ENCODE measurements at regions not wholly inside any gene's neighbourhood (a gene's known extent, or its start where the extent isn't known, plus 50 kb on each side); places are given as distances from the start of the nearest gene placed in this dataset.

DNA sequence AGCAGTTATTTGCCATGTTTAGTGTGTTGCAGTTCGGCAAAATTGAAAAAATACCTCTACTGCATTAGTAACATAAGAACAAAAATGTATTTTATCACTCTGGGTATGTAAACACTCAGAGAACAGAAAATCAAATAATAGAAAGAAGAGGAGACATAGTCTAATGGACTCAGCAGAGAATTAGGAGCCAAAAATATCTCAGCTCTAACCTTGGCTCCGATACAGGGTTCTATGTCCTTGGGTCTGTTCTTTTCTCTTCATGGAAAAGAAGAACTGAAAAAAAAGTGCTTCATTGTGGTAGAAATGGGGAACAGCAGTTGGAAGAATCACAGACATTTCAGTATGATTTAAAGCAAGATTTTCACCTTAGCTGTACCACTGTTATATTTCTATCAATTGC lies 240.5 kb upstream of the CXXC4 start:
- Histone ChIP-seq H3K27ac (ENCODE audit: low read depth in 1 of 2, low read length in 2 of 2) (no peak overlapping the region), H3K9ac (ENCODE audit: insufficient read depth, low read length, poor library complexity, severe bottlenecking) (no peak overlapping the region), H3K4me3 (replicated peaks in 1 of 3; ENCODE audit: low read depth in 2 of 3, low read length in 3 of 3) (no peak overlapping the region), H4K20me1 (ENCODE audit: insufficient read depth, low read length) (no peaks in the 10 kb centered on the region), H3K4me1 (ENCODE audit: control insufficient read depth in 1 of 2, insufficient read depth in 2 of 2, low read length in 2 of 2) (no peaks in the 10 kb centered on the region), H3K36me3 (replicated peaks in 1 of 2; ENCODE audit: control insufficient read depth in 1 of 2, insufficient read depth in 2 of 2, low read length in 2 of 2) (no peaks in the 10 kb centered on the region), H3K27me3 (ENCODE audit: control insufficient read depth in 2 of 2, insufficient read depth in 2 of 2, low read length in 2 of 2) (no peaks in the 10 kb centered on the region), H2AFZ (ENCODE audit: insufficient read depth, low read depth, low read length, poor library complexity, severe bottlenecking) (no peak overlapping the region), H3K4me2 (replicated peaks; ENCODE audit: extremely low read depth, low read length, poor library complexity, severe bottlenecking) (no peak overlapping the region), H3K79me2 (ENCODE audit: insufficient read depth, low read length) (no peaks in the 10 kb centered on the region), H3K9me3 (replicated peaks in 1 of 2; ENCODE audit: control insufficient read depth in 1 of 2, insufficient read depth in 1 of 2, low read length in 2 of 2) (no peaks in the 10 kb centered on the region)
- Mint-ChIP-seq H3K36me3 (no peaks in the 10 kb centered on the region), H3K4me1 (no peaks in the 10 kb centered on the region), H3K27me3 (ENCODE audit: low read depth in 3 of 3) (peaks cover 0 to 3% (median 0%) of the 10 kb centered on the region in 3 donors), H3K27ac (no peak overlapping the region), H3K4me3 (no peak overlapping the region), H3K9me3 (no peaks in the 10 kb centered on the region)
- no peak for DNase-seq
- intact Hi-C loops (cut with micrococcal nuclease): no loop called here
- TF ChIP-seq, protein P1, sequence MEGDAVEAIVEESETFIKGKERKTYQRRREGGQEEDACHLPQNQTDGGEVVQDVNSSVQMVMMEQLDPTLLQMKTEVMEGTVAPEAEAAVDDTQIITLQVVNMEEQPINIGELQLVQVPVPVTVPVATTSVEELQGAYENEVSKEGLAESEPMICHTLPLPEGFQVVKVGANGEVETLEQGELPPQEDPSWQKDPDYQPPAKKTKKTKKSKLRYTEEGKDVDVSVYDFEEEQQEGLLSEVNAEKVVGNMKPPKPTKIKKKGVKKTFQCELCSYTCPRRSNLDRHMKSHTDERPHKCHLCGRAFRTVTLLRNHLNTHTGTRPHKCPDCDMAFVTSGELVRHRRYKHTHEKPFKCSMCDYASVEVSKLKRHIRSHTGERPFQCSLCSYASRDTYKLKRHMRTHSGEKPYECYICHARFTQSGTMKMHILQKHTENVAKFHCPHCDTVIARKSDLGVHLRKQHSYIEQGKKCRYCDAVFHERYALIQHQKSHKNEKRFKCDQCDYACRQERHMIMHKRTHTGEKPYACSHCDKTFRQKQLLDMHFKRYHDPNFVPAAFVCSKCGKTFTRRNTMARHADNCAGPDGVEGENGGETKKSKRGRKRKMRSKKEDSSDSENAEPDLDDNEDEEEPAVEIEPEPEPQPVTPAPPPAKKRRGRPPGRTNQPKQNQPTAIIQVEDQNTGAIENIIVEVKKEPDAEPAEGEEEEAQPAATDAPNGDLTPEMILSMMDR (IDR thresholded peaks at IDR 0.05): no peak
- no CpG with 5 or more reads among the region's 2 CpGs for WGBS (ENCODE audit: insufficient coverage)

DNA sequence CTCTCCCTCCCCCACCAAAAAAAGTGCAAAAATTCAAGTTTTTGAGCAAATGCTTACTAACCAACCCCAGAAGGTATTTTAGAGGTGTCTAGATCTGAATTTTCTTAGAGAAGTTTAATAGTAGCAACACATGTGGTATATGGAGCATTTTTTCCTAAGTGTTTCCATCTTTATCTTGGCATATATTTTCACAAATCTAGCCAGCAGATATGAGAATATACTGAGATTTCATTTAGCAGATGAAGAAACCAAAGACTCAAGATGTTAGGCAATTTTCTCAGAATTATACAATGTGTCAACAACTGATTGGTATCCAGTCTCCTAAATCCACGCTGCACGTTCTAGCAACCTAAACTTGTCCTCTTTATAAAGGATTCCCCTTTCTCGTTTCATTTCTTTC lies 245.5 kb upstream of the CXXC4 start:
- WGBS (ENCODE audit: insufficient coverage): 100% methylated on average over 2 of the region's 3 CpGs
- Histone ChIP-seq H4K20me1 (ENCODE audit: insufficient read depth, low read length) (no peaks in the 10 kb centered on the region), H3K4me3 (replicated peaks in 1 of 3; ENCODE audit: low read depth in 2 of 3, low read length in 3 of 3) (no peak overlapping the region), H3K36me3 (replicated peaks in 1 of 2; ENCODE audit: control insufficient read depth in 1 of 2, insufficient read depth in 2 of 2, low read length in 2 of 2) (no peaks in the 10 kb centered on the region), H3K9me3 (replicated peaks in 1 of 2; ENCODE audit: control insufficient read depth in 1 of 2, insufficient read depth in 1 of 2, low read length in 2 of 2) (no peaks in the 10 kb centered on the region), H3K4me2 (replicated peaks; ENCODE audit: extremely low read depth, low read length, poor library complexity, severe bottlenecking) (no peak overlapping the region), H3K79me2 (ENCODE audit: insufficient read depth, low read length) (no peaks in the 10 kb centered on the region), H3K4me1 (ENCODE audit: control insufficient read depth in 1 of 2, insufficient read depth in 2 of 2, low read length in 2 of 2) (no peaks in the 10 kb centered on the region), H3K9ac (ENCODE audit: insufficient read depth, low read length, poor library complexity, severe bottlenecking) (no peak overlapping the region), H2AFZ (ENCODE audit: insufficient read depth, low read depth, low read length, poor library complexity, severe bottlenecking) (no peak overlapping the region), H3K27me3 (ENCODE audit: control insufficient read depth in 2 of 2, insufficient read depth in 2 of 2, low read length in 2 of 2) (no peaks in the 10 kb centered on the region), H3K27ac (ENCODE audit: low read depth in 1 of 2, low read length in 2 of 2) (no peak overlapping the region)
- Mint-ChIP-seq H3K4me1 (no peaks in the 10 kb centered on the region), H3K36me3 (no peaks in the 10 kb centered on the region), H3K4me3 (no peak overlapping the region), H3K9me3 (peaks cover 0 to 1% (median 0%) of the 10 kb centered on the region in 7 donors), H3K27me3 (ENCODE audit: low read depth in 3 of 3) (peaks cover 0 to 4% (median 3%) of the 10 kb centered on the region in 3 donors), H3K27ac (no peak overlapping the region)
- TF ChIP-seq, protein P1 (IDR thresholded peaks at IDR 0.05): no peak
- intact Hi-C loops (cut with micrococcal nuclease): no loop called here
- DNase-seq: no peak
